Fibroblast of skin of left quadriceps (primary cell): ENCODE measurements at regions not wholly inside any gene's neighbourhood (a gene's known extent, or its start where the extent isn't known, plus 50 kb on each side); places are given as distances from the start of the nearest gene placed in this dataset.
"Not testable (repeated sequence)": the region's sequence is repeated elsewhere in the genome, so short reads cannot be mapped to it uniquely, and the experiment has no call there.

Experiments
- DNase-seq, 2 experiments: peaks; one replicate each; pipeline ENCODE4 v3.0.0-alpha.2; 2013; ENCODE audit warnings: low read depth in 2 of 2

- no peak for DNase-seq
Measured at GRCh38 chr7:130946114-130946513, 212.1 kb upstream of the KLF14 start.

- DNase-seq: no peak
Measured at GRCh38 chr7:130947792-130948580, 214.0 kb upstream of the KLF14 start.

GRCh38 chr7:130948822-130949221 is 214.8 kb upstream of the KLF14 start:
- DNase-seq: no peak

- DNase-seq: no peak
Measured at GRCh38 chr7:130949550-130949949, 215.5 kb upstream of the KLF14 start.

GRCh38 chr7:130950054-130950453 is 216.0 kb upstream of the KLF14 start:
- no peak for DNase-seq

GRCh38 chr7:130950741-130951140 is 216.7 kb upstream of the KLF14 start:
- no peak for DNase-seq

GRCh38 chr7:130951303-130951975 is 217.4 kb upstream of the KLF14 start:
- no peak for DNase-seq

- DNase-seq: no peak
Measured at GRCh38 chr7:130951976-130952876, 218.2 kb upstream of the KLF14 start.

- DNase-seq: no peak
Measured at GRCh38 chr7:130953196-130953595, 219.2 kb upstream of the KLF14 start.

- DNase-seq: no peak
Measured at GRCh38 chr7:130954918-130955564, 221.0 kb upstream of the KLF14 start.

- DNase-seq: no peak
Measured at GRCh38 chr7:130955565-130955919, 221.5 kb upstream of the KLF14 start.

- DNase-seq: no peak
Measured at GRCh38 chr7:130956417-130957136, 222.6 kb upstream of the KLF14 start.

GRCh38 chr7:130957137-130957513 is 223.1 kb upstream of the KLF14 start:
- DNase-seq: no peak

GRCh38 chr7:130957722-130958435 is 223.9 kb upstream of the KLF14 start:
- not testable (repeated sequence) for DNase-seq

- no peak for DNase-seq
Measured at GRCh38 chr7:130958846-130959245, 224.8 kb upstream of the KLF14 start.

GRCh38 chr7:130959743-130960207 is 225.8 kb upstream of the KLF14 start:
- DNase-seq: peak; percentile 84 to 89

- DNase-seq: peak; percentile 99
Measured at GRCh38 chr7:130960208-130960988, 226.4 kb upstream of the KLF14 start.

GRCh38 chr7:130961128-130961601 is 227.2 kb upstream of the KLF14 start:
- DNase-seq: peak; percentile 64 to 69

- DNase-seq: no peak
Measured at GRCh38 chr7:130962109-130962508, 228.1 kb upstream of the KLF14 start.
